HG03066 (cell line): ENCODE measurements at regions not wholly inside any gene's neighbourhood (a gene's known extent, or its start where the extent isn't known, plus 50 kb on each side); places are given as distances from the start of the nearest gene placed in this dataset.
A peak's percentile ranks its signal among the peaks of the same experiment; 100 is the strongest.

Experiments used
- ATAC-seq: cut with Tn5 transposase; IDR thresholded peaks from one replicate; pipeline ENCODE4 v1.9.1; 2021; ENCODE audit warnings: low read depth; ENCODE audit not compliant: unreplicated experiment

- ATAC-seq: no peak
Observed at GRCh38 chr13:107238262-107238981, 670.5 kb upstream of the ARGLU1 start.

DNA sequence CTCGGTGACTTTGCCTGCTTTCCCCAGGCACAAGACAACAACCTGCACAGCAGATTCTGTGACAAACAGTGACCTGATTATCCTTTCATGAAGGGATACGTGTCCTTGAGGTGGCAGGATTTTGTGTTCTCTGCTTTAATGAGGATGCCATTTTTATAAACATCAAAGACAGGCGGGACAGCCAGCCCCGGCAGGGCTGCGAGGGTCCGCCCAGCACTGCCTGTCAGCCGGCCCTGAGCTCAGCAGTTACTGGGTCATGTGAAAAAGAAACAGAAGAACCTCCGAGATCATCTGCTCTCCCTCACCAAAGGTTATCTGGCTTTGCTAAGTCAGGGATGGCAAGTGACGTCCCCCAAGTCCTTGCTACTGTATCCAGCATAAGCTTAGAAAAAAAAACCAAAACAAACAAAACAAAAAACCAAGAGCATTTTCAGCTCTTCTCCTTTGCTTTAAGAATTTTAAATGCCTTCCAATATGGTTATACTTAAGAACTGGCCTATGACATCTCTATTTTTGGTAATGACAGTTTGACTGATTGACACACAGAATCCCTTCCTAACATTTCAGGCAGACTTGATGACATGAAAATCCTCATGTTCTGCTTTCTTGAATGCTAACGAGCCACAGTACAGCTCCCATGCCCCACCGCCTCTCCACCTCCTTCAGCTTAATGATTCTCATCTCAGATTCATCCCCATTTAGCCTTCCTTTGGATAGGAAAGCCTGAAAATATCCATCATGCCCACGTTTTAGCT, 666.6 kb upstream of the ARGLU1 start:
- ATAC-seq: no peak

- no peak for ATAC-seq
Observed at GRCh38 chr13:107233541-107233940, 665.6 kb upstream of the ARGLU1 start.

DNA sequence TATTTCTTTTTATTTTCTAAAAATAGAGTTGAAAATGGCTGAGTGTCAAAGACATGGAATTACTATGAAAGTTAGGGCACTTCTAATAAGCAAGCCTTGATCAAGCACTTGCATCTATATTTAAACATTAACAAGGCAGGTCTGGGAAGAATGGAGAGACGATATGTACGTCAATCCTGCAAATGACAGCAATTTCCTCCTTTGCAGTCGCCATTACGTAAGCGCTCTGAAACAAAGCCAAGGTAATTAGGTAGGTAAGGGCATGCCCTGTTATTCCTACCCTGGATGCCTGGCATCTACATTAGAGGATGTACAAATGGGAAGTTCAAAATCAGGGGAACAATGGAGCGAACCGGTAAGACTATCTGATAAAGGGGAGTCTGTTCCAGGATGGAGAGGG, 664.0 kb upstream of the ARGLU1 start:
- ATAC-seq: no peak

GRCh38 chr13:107223867-107224266, 655.9 kb upstream of the ARGLU1 start:
- no peak for ATAC-seq

DNA sequence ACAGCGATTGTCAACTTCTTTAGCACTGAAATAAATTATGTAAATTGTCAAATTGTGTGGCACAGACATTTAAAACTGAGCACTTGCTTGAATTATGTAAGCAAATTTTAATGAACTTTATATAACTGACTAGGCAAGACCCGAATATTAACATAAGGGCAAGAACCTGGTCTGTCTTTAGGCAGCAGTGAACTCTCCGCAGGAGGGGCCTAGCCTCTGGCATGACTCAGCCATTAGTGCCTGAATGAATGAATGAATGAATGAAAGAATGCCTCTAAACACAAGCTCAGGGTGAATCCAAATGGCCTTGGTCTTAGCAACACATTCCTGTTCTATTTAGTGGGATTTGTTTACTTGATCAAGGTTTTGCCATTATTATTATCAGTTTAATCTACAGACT, 654.7 kb upstream of the ARGLU1 start:
- no peak for ATAC-seq

GRCh38 chr13:107220245-107220644, 652.3 kb upstream of the ARGLU1 start:
- ATAC-seq: no peak

DNA sequence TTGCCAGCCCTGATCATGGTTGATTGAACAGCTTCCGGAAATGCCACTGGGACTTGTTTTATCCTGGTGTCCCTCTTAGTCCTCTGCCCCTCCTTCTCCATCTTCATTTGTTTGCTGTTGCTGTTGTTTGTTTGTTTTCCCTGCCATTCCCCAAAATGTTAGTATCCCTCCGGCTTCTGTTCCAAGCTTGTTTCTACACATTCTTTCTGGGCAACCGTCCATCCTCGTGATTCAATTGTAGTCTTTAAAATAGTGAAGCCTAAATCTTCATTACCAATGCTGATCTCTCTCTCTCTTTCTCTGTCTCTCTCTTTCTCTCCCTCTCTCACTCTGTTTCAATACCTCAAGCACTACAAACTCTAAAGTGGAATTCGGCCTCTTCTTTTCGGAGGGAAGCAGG, 649.3 kb upstream of the ARGLU1 start:
- no peak for ATAC-seq

DNA sequence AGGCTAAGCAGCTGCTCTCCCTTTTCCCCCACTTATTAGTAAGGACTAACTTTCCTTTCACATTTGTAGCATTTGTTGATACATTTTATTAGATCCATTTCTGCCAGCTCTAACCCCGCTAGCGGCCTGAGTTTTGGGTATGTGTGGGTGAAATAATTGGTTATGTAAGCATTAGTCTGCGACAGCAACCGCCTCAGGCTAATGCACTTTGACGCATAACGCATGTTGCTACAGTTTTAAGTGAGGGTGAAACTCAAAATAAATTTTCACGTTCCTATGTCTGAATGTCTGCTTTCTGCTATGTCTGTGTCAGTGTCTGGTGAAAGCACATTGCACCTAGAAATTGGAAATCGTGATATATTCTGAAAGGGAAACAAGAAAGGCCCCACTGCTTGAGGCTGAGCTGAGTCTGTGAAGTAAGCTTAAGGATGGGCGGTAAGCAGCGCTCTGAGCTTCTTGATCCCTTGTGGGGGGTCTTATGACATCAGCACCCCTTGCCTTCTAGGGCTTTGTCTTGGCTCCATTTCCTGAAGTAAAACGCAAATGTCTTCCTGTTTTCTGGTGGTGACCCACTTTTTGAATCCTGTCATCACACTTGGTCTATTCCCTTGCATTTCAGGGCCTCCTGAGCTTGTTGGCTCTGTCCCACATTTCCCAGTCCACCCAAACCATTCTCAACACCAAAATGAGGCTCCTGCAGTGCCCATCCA, 648.3 kb upstream of the ARGLU1 start:
- ATAC-seq: no peak

DNA sequence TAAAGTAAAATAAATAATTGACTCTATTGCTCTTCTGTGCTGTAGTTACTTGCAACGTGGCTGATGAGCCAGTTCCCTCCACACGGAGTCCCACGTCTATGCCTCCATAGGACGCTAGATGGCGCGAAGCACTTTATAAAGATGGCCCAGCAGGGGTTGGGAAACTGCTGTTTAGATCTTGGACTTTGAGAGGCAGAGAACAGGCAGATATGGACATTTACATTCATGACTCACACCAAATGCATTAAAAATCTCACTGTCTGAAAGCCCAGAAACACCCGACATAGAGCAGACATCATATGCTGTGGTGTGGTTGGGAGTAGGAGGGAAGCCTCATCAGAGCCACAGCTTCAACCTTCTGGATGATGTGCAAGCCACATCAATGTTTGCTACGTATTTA, 643.1 kb upstream of the ARGLU1 start:
- peak; percentile 96 for ATAC-seq

DNA sequence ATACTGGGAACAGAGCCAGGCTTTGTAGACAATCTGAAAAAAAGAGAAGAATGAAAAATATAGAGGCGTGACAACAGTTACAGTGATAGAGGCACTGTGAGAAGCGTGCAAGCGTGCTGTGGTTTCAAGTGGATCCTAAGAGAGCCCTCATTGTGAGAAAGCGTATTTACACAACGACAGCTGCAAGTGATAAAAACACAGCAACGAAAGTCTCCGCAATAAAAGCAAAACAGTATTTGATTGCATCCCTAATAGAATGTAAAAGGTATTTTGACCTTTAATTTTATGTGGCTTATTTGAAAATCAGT, 642.7 kb upstream of the ARGLU1 start:
- ATAC-seq: no peak

DNA sequence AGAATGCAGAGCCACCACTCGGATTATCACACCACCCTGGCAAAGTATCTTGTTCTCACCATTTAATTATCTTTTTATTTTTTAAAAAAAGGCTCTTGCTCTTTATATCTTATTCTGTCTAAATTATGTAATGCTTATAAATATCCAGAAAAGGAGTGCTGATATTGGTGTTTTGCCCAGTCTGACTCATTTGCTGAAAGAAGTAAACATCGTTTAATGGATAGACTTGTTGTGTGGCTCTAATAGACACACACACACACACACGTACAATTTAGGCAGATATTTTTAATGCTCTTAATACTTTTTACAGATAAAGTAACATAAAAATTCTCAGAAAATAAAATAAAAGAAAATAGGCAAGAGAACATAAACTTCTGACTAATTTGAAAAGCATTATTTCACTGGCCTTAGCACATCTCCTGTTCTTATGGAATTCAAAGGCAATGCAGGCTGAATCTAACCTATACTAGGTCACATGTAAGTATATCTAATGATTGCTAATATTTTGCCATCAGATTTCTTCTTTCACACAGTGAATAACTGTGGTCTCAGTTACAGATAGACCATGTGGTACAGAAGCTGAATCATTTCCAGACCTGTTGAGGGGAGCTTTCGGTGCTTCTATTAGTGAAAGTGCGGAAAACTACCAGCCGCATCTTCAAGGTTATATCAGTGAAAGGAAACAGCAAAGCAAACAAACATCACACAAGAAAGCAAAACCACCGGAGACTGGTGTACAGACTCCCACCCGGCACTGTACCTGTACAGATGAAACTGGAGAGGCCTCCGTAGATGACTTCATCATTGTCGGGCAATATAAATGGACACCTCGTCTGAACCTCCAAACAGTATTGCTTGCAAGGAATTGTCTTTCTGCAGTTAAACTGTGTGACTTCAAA, 642.1 kb upstream of the ARGLU1 start:
- ATAC-seq: no peak

GRCh38 chr13:107208889-107209288, 641.0 kb upstream of the ARGLU1 start:
- ATAC-seq: no peak

- ATAC-seq: peak; percentile 92
Observed at GRCh38 chr13:107205318-107206104, 637.6 kb upstream of the ARGLU1 start.

DNA sequence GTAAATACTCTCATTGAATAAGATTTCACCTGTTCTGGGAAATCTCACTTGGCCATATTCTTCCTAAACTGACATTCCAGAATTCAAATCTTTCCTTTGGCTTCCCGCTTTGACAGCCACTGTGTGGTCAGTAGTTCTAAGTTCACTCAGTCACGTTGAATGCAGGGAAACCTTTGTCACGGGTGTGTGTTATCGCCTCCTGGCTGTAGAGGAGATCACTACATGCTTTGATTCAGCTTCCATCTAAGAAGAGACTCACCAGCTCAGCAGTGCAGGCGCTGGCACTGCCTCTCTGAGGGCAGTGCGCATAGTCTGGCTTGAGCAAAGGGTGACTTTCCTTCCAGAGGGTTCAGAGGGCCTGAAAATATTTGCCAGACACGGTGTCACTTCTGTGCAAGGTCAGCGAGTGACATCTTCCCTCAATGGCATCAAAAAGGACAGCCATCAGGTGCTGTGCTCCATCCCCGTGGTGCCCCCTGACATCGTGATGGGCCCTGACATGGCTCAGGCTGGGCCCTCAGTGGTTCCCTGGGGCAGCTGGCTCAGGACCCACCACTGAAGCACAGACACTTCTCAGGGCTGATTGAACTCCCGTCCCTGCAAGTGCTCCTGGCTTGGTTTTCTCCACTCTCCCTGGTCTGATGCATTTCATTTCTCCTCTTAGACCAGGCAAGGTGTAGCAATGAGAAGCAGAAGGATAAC, 635.4 kb upstream of the ARGLU1 start:
- ATAC-seq: no peak

DNA sequence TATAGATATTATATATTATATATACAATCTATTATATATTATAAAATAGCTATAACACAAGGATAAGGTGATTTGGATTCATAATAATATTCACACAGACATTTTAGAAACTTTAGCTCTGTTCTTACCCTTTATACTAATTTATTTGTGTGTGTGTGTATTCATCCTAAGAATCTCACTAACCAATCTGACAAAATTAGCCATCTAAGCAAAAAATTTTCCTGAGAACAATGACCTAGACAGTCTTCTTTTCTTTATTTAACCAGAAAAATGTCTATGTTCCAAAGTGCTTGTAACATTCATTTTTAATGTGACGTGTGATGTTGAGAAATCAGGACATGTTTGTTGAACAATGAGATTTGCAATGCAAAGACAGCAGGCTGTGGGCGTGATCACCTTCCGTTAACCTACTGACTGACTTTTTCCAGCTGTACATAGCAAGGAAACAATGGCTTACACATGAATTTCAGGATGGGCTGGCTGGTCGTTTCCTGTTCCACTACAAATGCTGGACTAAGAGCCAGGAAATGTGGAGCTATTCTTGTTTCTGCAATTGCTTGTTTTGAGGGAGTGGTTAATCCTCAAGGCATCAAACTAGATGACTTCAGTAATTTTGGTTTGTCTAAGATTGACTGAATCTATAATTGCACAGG, 634.6 kb upstream of the ARGLU1 start:
- no peak for ATAC-seq

DNA sequence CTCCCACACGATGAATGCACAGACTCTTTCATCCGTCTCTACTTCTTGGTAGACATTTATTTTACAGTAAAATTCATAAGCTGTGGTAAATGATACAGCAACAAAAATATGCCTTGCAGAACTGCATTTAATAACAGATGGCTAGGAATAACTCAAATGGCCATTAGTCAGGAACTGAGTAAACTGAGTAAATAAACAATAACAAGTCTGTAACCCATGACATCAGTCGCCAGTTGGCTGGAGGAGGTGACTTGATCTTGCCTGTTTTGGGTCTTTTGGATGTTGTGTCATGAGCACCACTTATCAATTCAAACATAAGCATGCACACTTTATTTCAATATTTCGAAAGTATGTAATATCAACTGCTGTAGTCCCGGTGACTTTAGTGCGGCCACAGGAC, 632.6 kb upstream of the ARGLU1 start:
- no peak for ATAC-seq

DNA sequence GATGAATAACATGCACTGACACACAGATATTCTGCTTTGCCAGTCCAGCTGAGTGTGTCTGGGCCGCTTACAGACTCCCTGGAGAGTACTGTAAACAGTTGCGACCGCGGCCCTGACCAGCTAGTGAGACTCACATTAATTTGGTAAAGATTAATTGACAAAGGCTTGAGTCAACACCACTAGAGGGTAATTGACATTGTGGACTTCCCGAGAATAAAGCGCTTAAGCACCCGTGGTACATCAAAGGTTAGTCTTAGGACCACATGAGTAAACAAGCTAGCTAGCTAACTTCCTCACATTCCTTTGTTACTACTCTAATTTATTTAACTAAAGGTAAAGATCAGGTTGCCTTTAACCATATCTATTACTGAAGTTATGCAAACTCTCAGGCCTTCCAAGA, 624.4 kb upstream of the ARGLU1 start:
- no peak for ATAC-seq

- ATAC-seq: no peak
Observed at GRCh38 chr13:107190065-107190464, 622.1 kb upstream of the ARGLU1 start.
